ENCODE measurements at regions not wholly inside any gene's neighbourhood (a gene's known extent, or its start where the extent isn't known, plus 50 kb on each side); places are given as distances from the start of the nearest gene placed in this dataset.

GRCh38 chr18:57916684-57917083 lies 113.6 kb upstream of the ATP8B1 start:
- Histone ChIP-seq H3K9ac (replicated peaks; ENCODE audit: extremely low read depth, insufficient read depth, low read length) (no peak overlapping the region), H3K9me1 (replicated peaks; ENCODE audit: control insufficient read depth, extremely low read depth, insufficient read depth, low read length) (peaks cover 2% of the 10 kb centered on the region), H3K9me3 (replicated peaks; ENCODE audit: control insufficient read depth, insufficient read depth, low read length) (no peaks in the 10 kb centered on the region), H2AFZ (ENCODE audit: low read depth, low read length) (peak overlapping the region; percentile 71), H4K20me1 (replicated peaks; ENCODE audit: control insufficient read depth, extremely low read depth, insufficient read depth, low read length) (no peaks in the 10 kb centered on the region), H3K27me3 (ENCODE audit: control insufficient read depth in 2 of 2, insufficient read depth in 2 of 2, low read length in 2 of 2) (no peaks in the 10 kb centered on the region), H3K4me2 (ENCODE audit: insufficient read depth, low read length) (peak overlapping the region; percentile 50), H3K27ac (ENCODE audit: insufficient read depth, low read depth, low read length) (peak overlapping the region; percentile 24), H3K4me1 (ENCODE audit: control insufficient read depth, extremely low read depth, insufficient read depth, low read length) (peaks cover 9% of the 10 kb centered on the region), H3K36me3 (ENCODE audit: control insufficient read depth in 2 of 2, extremely low read depth in 1 of 2, insufficient read depth in 2 of 2, low read length in 2 of 2) (no peaks in the 10 kb centered on the region), H3K4me3 (replicated peaks in 1 of 3; ENCODE audit: insufficient read depth in 1 of 3, low read depth in 1 of 3, low read length in 3 of 3) (no peak overlapping the region), H3K79me2 (ENCODE audit: control insufficient read depth, insufficient read depth, low read length) (no peaks in the 10 kb centered on the region)
- POLR2A ChIA-PET = no interaction called here
- dilution Hi-C loops (cut with MboI; ENCODE audit: extremely low pct_ligation_motif_present, low sequenced_read_pairs) = no loop called here
- FAIRE-seq (no peak), DNase-seq (ENCODE audit: low read depth, low spot score) (no peak)
- BruUV-seq (replicated peaks) = no TSS peak
- CTCF ChIA-PET = no interaction called here
- intact Hi-C loops (cut with micrococcal nuclease) = loop anchor here (10.0 kb wide), 1 partner anchor 58 kb away; no protein-coding TSS in a partner anchor
- TF ChIP-seq EZH2 (IDR thresholded peaks at IDR 0.05; ENCODE audit: borderline replicate concordance, low read depth, low read length, severe bottlenecking) = no peak
- TF ChIP-seq FOS (IDR thresholded peaks at IDR 0.05; ENCODE audit: borderline replicate concordance, insufficient read depth, low read length) = no peak
- no peak for TF ChIP-seq MYC (IDR thresholded peaks at IDR 0.05; ENCODE audit: low read depth, low read length)

DNA sequence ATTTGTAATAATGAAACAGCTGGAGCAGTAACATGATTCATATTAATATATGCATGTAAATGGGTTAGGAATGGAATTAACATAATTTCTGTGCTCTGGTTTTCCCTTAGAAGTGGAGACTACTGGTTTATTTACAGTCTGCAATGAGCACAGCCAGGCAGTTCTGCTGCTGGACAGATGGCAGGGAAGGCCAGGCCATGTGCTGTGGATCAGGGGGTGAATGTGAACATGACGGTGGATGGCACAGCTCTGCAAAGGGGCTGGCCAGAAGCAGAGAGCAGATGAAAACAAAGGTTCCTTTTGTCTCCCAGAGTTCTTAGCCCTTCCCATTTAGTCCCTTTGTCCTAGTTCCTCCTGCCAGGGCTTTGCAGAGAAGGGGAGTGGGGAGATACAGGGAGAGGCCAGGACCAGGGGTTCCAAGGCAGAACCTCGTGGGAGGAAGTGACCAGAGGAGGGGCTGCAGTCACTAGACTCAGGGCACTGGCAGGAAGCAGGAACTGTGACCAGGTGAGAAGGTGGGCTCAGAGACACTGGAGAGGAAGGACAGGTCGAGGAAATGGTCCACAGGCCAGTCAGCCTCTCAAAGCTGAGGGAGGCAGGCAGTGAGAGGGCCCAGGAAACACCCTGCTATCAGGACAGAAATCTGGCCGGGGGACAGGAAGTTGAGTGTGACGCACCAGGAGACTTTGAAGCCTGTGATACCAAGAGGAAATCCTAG lies 112.9 kb upstream of the ATP8B1 start:
- H2AFZ ChIP-seq (ENCODE audit: low read depth, low read length) = peak overlapping the region; percentile 71
- H3K9ac ChIP-seq (replicated peaks; ENCODE audit: extremely low read depth, insufficient read depth, low read length) = no peak overlapping the region
- H3K9me1 ChIP-seq (replicated peaks; ENCODE audit: control insufficient read depth, extremely low read depth, insufficient read depth, low read length) = peaks cover 2% of the 10 kb centered on the region
- no peaks in the 10 kb centered on the region for H3K79me2 ChIP-seq (ENCODE audit: control insufficient read depth, insufficient read depth, low read length)
- FAIRE-seq (peak; percentile 44), DNase-seq (ENCODE audit: low read depth, low spot score) (no peak)
- intact Hi-C loops (cut with micrococcal nuclease) (loop anchor here (10.0 kb wide), 1 partner anchor 59 kb away; no protein-coding TSS in a partner anchor), dilution Hi-C loops (cut with MboI; ENCODE audit: extremely low pct_ligation_motif_present, low sequenced_read_pairs) (no loop called here)
- no TSS peak for BruUV-seq (replicated peaks)
- H3K27ac ChIP-seq (ENCODE audit: insufficient read depth, low read depth, low read length) = peak overlapping the region; percentile 24
- no peak for TF ChIP-seq JUN (IDR thresholded peaks at IDR 0.05; ENCODE audit: borderline replicate concordance, insufficient read depth, insufficient read length, low read depth)
- TF ChIP-seq EZH2 (IDR thresholded peaks at IDR 0.05; ENCODE audit: borderline replicate concordance, low read depth, low read length, severe bottlenecking) = no peak
- TF ChIP-seq GATA2 (IDR thresholded peaks at IDR 0.05; ENCODE audit: insufficient read depth, insufficient read length, low read depth, low read length) = peak; percentile 85
- no peaks in the 10 kb centered on the region for H3K36me3 ChIP-seq (ENCODE audit: control insufficient read depth in 2 of 2, extremely low read depth in 1 of 2, insufficient read depth in 2 of 2, low read length in 2 of 2)
- H3K4me3 ChIP-seq (replicated peaks in 1 of 3; ENCODE audit: insufficient read depth in 1 of 3, low read depth in 1 of 3, low read length in 3 of 3) = no peak overlapping the region
- ChIA-PET POLR2A (no interaction called here), CTCF (no interaction called here)
- H3K9me3 ChIP-seq (replicated peaks; ENCODE audit: control insufficient read depth, insufficient read depth, low read length) = no peaks in the 10 kb centered on the region
- peaks cover 9% of the 10 kb centered on the region for H3K4me1 ChIP-seq (ENCODE audit: control insufficient read depth, extremely low read depth, insufficient read depth, low read length)
- H3K4me2 ChIP-seq (ENCODE audit: insufficient read depth, low read length) = peak overlapping the region; percentile 50
- no peaks in the 10 kb centered on the region for H4K20me1 ChIP-seq (replicated peaks; ENCODE audit: control insufficient read depth, extremely low read depth, insufficient read depth, low read length)
- H3K27me3 ChIP-seq (ENCODE audit: control insufficient read depth in 2 of 2, insufficient read depth in 2 of 2, low read length in 2 of 2) = no peaks in the 10 kb centered on the region

All from endothelial cell of umbilical vein (primary cell).